NOMO-1 (cell line): ENCODE measurements at regions not wholly inside any gene's neighbourhood (a gene's known extent, or its start where the extent isn't known, plus 50 kb on each side); places are given as distances from the start of the nearest gene placed in this dataset.
"Not testable (repeated sequence)": the region's sequence is repeated elsewhere in the genome, so short reads cannot be mapped to it uniquely, and the experiment has no call there.

Experiments used
- DNase-seq, 2 experiments: peaks; one replicate each; lab custom pipeline; 2025; ENCODE audit not compliant: unreplicated experiment in 2 of 2; lab: John Stamatoyannopoulos, UW

GRCh38 chr14:71748196-71748595 is 184.0 kb upstream of the RGS6 start:
- no peak for DNase-seq

GRCh38 chr14:71749613-71750238 is 182.5 kb upstream of the RGS6 start:
- peak; percentile 19 to 62 for DNase-seq

- no peak for DNase-seq
Observed at GRCh38 chr14:71751264-71751663, 181.0 kb upstream of the RGS6 start.

- no peak for DNase-seq
Observed at GRCh38 chr14:71752111-71752738, 180.0 kb upstream of the RGS6 start.

DNA sequence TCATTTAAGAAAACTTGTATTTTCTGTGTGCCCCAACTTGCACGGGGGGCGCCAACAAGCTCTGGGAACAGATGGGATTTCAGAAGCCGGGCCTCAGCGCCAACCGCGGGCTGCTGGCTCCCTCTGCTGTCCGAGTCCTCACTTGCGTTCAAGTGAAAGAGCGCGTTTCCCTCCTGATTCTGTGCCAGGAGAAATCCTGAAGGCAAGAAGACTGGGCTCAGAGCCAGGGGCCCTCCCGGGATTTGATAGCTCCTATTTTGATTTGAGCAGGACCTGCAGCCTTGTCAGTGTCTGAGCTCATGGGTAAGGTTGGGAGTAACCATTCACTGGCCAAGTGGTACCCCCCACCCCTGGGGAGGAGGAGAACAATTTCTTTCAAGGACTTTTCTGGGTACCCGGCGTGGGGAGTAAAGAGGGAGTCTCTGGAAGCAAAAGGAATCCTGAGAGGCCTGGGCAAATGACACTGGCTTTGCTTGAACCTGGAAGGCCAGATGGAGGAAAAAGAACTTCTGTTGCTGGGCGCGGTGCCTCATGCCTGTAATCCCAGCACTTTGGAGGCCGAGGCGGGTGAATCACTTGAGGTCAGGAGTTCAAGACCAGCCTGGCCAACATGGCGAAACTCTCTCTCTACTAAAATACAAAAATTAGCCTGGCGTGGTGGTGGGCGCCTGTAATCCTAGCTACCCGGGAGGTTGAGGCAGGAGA is 179.0 kb upstream of the RGS6 start:
- DNase-seq: peak; percentile 57

DNA sequence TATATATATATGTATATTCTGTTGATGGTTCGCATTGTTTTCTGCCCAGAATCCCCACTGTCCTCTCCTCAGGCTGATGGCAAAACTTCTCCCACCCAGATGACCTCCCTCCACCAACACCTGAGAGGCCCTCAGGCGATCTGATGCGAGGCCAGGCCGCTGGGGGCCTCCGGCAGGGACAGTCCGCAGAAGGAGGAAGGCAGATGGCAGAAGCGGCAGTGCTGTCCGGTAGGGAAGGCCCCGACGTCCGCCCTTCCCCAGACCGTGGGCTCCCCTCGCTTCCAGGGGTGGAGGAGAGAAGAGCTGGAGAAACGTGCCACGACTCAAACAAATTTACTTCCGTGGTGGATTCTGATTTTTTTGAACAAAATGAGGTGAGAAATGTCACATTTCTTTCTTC is 178.3 kb upstream of the RGS6 start:
- no peak for DNase-seq

DNA sequence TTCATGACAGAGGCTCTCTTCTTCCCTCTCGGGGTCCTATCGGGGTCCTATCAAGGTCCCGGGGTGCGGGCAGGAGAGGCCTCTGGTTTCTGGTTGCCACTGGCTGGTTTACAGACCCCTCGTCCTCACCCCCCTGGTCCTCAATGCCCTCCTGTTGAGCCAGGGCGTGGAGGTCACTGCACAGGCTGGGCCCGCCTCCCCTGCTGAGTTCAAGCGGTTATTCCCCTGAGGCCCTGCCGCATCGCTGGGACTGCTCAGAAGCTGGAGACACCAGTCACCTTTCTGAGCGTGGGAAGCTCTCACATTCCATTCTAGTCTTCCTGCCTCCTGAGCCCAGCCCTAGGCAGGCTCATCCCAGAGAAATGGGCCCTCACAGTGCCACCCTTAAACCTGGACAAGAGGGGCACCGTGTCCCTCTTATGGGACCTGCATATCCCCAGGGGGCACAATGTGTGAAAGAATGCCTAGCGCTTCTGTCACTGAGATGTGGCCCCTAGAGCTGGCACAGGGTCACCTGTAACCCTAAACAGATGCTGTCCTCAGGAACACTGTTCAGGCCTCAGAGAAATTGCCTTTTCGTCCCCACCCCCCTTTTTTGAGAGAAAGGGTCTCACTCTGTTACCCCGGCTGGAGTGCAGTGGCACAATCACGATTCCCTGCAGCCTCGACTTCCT is 177.7 kb upstream of the RGS6 start:
- no peak for DNase-seq

DNA sequence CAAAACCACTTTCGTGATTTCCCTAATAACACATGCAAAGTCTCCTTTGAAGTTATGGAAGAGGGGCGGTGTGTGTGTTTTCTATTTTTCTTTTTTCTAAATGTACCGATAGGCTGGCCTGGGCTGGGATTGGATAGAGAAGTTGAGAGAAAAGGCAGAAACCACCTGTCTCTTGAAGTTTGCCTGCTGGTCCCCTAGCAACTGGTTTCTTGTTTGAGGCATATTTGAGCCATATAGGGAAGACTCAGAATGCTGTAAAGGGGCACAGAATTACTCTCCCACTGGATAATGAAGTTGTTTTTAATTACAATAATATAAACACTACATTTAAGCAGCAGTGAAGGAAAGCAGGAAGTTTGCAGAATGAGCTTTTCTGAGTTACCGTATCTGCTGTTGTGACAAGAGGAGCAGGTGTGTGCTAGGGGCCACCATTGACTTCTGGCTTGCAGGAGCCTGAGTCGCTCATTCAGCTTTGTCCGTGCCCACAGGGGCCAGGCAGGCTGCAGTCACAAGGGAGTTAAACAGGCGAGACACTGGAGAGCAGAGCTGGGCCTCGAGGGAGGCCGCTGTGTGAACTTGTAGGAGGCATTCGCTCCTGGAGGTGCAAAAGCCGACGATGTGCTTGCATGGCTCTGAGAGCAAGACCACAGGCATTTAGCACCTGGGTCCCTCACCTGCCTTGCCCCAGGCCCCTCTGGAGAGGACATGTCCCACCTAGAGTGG is 173.8 kb upstream of the RGS6 start:
- no peak for DNase-seq

GRCh38 chr14:71762575-71762974 is 169.7 kb upstream of the RGS6 start:
- DNase-seq: no peak

- no peak for DNase-seq
Observed at GRCh38 chr14:71764701-71765382, 167.4 kb upstream of the RGS6 start.

DNA sequence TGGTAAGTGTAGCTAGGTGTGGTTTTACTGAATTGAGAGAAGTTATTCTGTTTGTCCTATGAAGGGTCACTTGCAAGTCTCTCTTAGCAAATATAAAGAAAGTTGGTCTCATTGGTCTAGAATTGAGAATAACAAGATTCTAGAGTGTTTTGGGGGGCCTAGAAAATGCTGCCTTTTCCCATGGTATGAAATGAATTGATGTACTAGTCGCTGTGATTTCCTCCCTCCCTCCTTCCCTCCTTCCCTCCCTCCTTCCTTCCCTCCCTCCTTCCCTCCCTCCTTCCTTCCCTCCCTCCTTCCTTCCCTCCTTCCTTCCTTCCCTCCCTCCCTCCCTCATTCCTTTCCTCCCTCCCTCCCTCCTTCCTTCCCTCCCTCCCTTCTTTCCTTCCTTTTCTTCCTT is 166.7 kb upstream of the RGS6 start:
- no peak for DNase-seq

- no peak for DNase-seq
Observed at GRCh38 chr14:71770431-71770830, 161.8 kb upstream of the RGS6 start.

GRCh38 chr14:71771421-71771820 is 160.8 kb upstream of the RGS6 start:
- not testable (repeated sequence) for DNase-seq

GRCh38 chr14:71771996-71772395 is 160.2 kb upstream of the RGS6 start:
- DNase-seq: not testable (repeated sequence)

- DNase-seq: no peak
Observed at GRCh38 chr14:71773898-71774481, 158.2 kb upstream of the RGS6 start.

- DNase-seq: no peak
Observed at GRCh38 chr14:71776471-71777360, 155.5 kb upstream of the RGS6 start.

GRCh38 chr14:71780075-71780474 is 152.2 kb upstream of the RGS6 start:
- no peak for DNase-seq

DNA sequence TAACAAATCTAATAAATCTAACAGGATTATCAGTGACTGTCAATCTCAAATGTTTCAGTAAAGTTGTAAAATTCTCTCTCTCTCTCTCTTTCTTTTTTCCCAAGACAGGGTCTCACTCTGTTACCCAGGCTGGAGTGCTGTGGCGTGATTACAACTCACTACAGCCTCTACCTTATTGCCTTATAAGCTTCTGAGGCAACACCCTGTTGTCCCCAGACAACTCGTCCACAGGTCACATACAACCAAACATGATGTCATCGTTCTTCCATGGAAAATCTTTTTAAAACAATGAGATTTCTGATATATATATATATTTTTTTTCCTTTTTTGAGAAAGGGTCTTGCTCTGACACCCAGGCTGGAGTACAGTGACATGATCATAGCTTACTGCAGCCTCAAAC is 151.4 kb upstream of the RGS6 start:
- DNase-seq: no peak

- DNase-seq: no peak
Observed at GRCh38 chr14:71783088-71783487, 149.1 kb upstream of the RGS6 start.
